HEK293 (cell line): ENCODE measurements at regions not wholly inside any gene's neighbourhood (a gene's known extent, or its start where the extent isn't known, plus 50 kb on each side); places are given as distances from the start of the nearest gene placed in this dataset.

ENCODE experiments used
- CTCF ChIA-PET: fragments of 350-600 bp; formaldehyde crosslinking; extraction: SDS; loops from one replicate; lab custom pipeline; 2021; ENCODE audit warnings: antibody characterized with exemption; lab: Yijun Ruan, JAX
- POLR2A ChIA-PET: fragments of 300-600 bp; formaldehyde crosslinking; extraction: SDS; loops from one replicate; lab custom pipeline; 2020; ENCODE audit warnings: antibody characterized with exemption, inconsistent platforms; lab: Yijun Ruan, JAX
- H3K27ac ChIP-seq: fragments of 200-500 bp; sonication (Bioruptor generic); 2 replicates; pipeline ENCODE4 v1.5.1; 2014; ENCODE audit warnings: low read depth, low read length, control low read depth, inconsistent platforms; ENCODE audit errors: extremely low read depth
- H3K36me3 ChIP-seq, 2 experiments: fragments of 200-500 bp in 1 of 2; sonication (Bioruptor generic) in 1 of 2; 1 replicate in 1 of 2; 2 replicates in 1 of 2; pipeline ENCODE4 v1.5.1; 2014 to 2017; ENCODE audit warnings: inconsistent platforms in 2 of 2, low read length in 2 of 2; ENCODE audit not compliant: control insufficient read depth in 2 of 2, insufficient read depth in 1 of 2
- H3K4me1 ChIP-seq: fragments of 200-500 bp; sonication (Bioruptor generic); 2 replicates; pipeline ENCODE4 v1.5.1; 2014; ENCODE audit warnings: mild to moderate bottlenecking, low read length, inconsistent platforms; ENCODE audit not compliant: control insufficient read depth, insufficient read depth
- H3K4me3 ChIP-seq: 2 replicates; pipeline ENCODE4 v1.5.1; 2011; ENCODE audit warnings: low read depth, mild to moderate bottlenecking, control low read depth, low read length, moderate library complexity
- H3K9me3 ChIP-seq: fragments of 200-500 bp; sonication (Bioruptor generic); 2 replicates; pipeline ENCODE4 v1.5.1; 2014; ENCODE audit warnings: low read depth, low read length, inconsistent platforms; ENCODE audit not compliant: control insufficient read depth, insufficient read depth
- EGR2 ChIP-seq: fragments of 450-650 bp; formaldehyde crosslinking; IDR thresholded peaks from 2 replicates; pipeline ENCODE4 v1.5.1; 2016; ENCODE audit warnings: low read depth, missing biosample characterization, missing genetic modification characterization
- HOXC10 ChIP-seq: sonication (generic); formaldehyde crosslinking; IDR thresholded peaks from 2 replicates; pipeline ENCODE4 v1.8.1; 2023; ENCODE audit warnings: mild to moderate bottlenecking, missing genetic modification reagents
- PATZ1 ChIP-seq: fragments of 450-650 bp; formaldehyde crosslinking; IDR thresholded peaks from 2 replicates; pipeline ENCODE4 v1.5.1; 2016; ENCODE audit warnings: missing biosample characterization, missing genetic modification characterization
- REPIN1 ChIP-seq: fragments of 450-650 bp; formaldehyde crosslinking; IDR thresholded peaks from 2 replicates; pipeline ENCODE4 v1.5.1; 2017; ENCODE audit warnings: missing biosample characterization, missing genetic modification characterization, low read depth
- TRIM28 ChIP-seq: IDR thresholded peaks from 2 replicates; pipeline ENCODE4 v1.6.1; 2011; ENCODE audit warnings: low read length, control low read depth, borderline replicate concordance
- YY2 ChIP-seq: fragments of 450-650 bp; formaldehyde crosslinking; IDR thresholded peaks from 2 replicates; pipeline ENCODE4 v1.5.1; 2016; ENCODE audit warnings: missing biosample characterization, missing genetic modification characterization
- ZFHX2 ChIP-seq: fragments of 450-650 bp; formaldehyde crosslinking; conservative IDR thresholded peaks from 2 replicates; pipeline ENCODE4 v1.5.1; 2016; ENCODE audit warnings: missing biosample characterization, missing genetic modification characterization
- ZNF132 ChIP-seq: fragments of 450-650 bp; formaldehyde crosslinking; IDR thresholded peaks from 2 replicates; pipeline ENCODE4 v1.5.1; 2017; ENCODE audit warnings: missing biosample characterization, missing genetic modification characterization, borderline replicate concordance
- ZNF146 ChIP-seq: fragments of 450-650 bp; formaldehyde crosslinking; IDR thresholded peaks from 2 replicates; pipeline ENCODE4 v1.5.1; 2016; ENCODE audit warnings: missing biosample characterization, missing genetic modification characterization
- ZNF366 ChIP-seq: fragments of 450-650 bp; formaldehyde crosslinking; conservative IDR thresholded peaks from 2 replicates; pipeline ENCODE4 v1.5.1; 2016; ENCODE audit warnings: missing biosample characterization, missing genetic modification characterization
- ZNF37A ChIP-seq: fragments of 450-650 bp; IDR thresholded peaks from 2 replicates; pipeline ENCODE4 v1.5.1; 2018; ENCODE audit warnings: missing biosample characterization, missing genetic modification characterization
- ZNF416 ChIP-seq: fragments of 450-650 bp; formaldehyde crosslinking; IDR thresholded peaks from 2 replicates; pipeline ENCODE4 v1.5.1; 2016; ENCODE audit warnings: missing biosample characterization, missing genetic modification characterization
- ZNF449 ChIP-seq: fragments of 450-650 bp; formaldehyde crosslinking; IDR thresholded peaks from 2 replicates; pipeline ENCODE4 v1.5.1; 2017; ENCODE audit warnings: missing biosample characterization, mild to moderate bottlenecking, missing genetic modification characterization, moderate library complexity
- ZNF549 ChIP-seq: fragments of 450-650 bp; IDR thresholded peaks from 2 replicates; pipeline ENCODE4 v1.5.1; 2018; ENCODE audit warnings: missing biosample characterization, missing genetic modification characterization, mild to moderate bottlenecking, inconsistent platforms, moderate library complexity
- ZNF600 ChIP-seq: fragments of 450-650 bp; formaldehyde crosslinking; IDR thresholded peaks from 2 replicates; pipeline ENCODE4 v1.5.1; 2016; ENCODE audit warnings: missing biosample characterization, missing genetic modification characterization
- ZNF776 ChIP-seq: fragments of 450-650 bp; formaldehyde crosslinking; IDR thresholded peaks from 2 replicates; pipeline ENCODE4 v1.5.0; 2017; ENCODE audit warnings: missing biosample characterization, missing genetic modification characterization, borderline replicate concordance
- ZNF843 ChIP-seq: fragments of 450-650 bp; formaldehyde crosslinking; IDR thresholded peaks from 2 replicates; pipeline ENCODE4 v1.5.1; 2016; ENCODE audit warnings: missing biosample characterization, missing genetic modification characterization
- TF ChIP-seq, protein P1 (sequence below): fragments of 450-650 bp; formaldehyde crosslinking; IDR thresholded peaks from 2 replicates; pipeline ENCODE4 v1.5.1; 2016; ENCODE audit warnings: missing biosample characterization, missing genetic modification characterization, borderline replicate concordance
- TF ChIP-seq, protein P2 (sequence below): fragments of 450-650 bp; formaldehyde crosslinking; conservative IDR thresholded peaks from 2 replicates; pipeline ENCODE4 v1.5.1; 2016; ENCODE audit warnings: low read depth, missing biosample characterization, missing genetic modification characterization

DNA sequence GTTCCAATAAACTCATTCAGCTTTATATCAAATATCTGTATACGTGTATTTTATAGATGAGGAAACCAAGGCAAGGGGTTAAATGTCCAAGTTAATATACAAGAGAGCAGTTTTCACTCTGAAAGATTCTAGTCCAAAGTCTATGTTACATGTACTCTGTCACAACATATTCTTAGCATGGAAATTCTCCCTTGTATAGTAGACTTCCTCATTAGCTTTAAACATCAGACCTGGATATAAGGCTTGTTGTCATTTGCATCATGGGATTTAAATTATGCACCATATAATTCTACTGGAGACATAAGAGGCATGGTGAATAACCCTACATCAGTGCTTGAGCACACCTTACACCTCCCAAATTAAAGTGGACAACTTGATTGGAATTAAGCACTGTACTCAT lies 681.9 kb upstream of the CCDC179 start:
- Histone ChIP-seq H3K27ac (no peak overlapping the region), H3K9me3 (no peaks in the 10 kb centered on the region), H3K36me3 (no peaks in the 10 kb centered on the region), H3K4me1 (no peaks in the 10 kb centered on the region), H3K4me3 (no peak overlapping the region)
- POLR2A ChIA-PET: no interaction called here
- CTCF ChIA-PET: interaction anchor here (1.1 kb wide), 1 partner anchor 9 kb away, joined by 3 read pairs; no protein-coding TSS in a partner anchor
- no peak for TF ChIP-seq ZNF416 (tag by site-specific recombination)
- no peak for TF ChIP-seq ZNF132 (tag by site-specific recombination)
- no peak for TF ChIP-seq YY2
- no peak for TF ChIP-seq ZNF449 (tag by site-specific recombination)
- TF ChIP-seq HOXC10 (CRISPR knock-in tag): no peak
- no peak for TF ChIP-seq ZNF366 (tag by site-specific recombination)
- TF ChIP-seq PATZ1: no peak
- no peak for TF ChIP-seq ZNF776 (tag by site-specific recombination)
- TF ChIP-seq ZFHX2 (tag by site-specific recombination): no peak
- no peak for TF ChIP-seq EGR2
- no peak for TF ChIP-seq ZNF549 (tag by site-specific recombination)
- TF ChIP-seq REPIN1 (tag by site-specific recombination): no peak
- no peak for TF ChIP-seq ZNF600

DNA sequence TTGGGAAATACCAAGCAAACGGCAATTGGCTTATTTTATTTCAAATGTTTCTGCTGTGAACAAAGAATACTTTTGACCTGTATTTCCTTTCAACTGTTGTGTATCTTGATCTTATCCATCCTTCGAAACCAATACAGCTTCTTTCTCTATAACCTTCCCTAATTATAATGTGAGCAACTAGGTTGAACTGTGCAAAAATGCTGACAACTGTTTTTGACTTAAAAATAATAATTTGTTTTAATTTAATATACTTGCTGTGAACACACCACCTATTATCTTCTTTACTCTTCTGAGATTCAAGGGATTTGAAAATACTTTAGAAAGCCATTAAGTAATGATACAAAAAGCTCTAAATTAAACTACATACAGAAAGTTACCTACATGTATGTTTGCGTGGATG lies 682.5 kb upstream of the CCDC179 start:
- POLR2A ChIA-PET: no interaction called here
- TF ChIP-seq TRIM28 (no peak), ZNF843 (tag by site-specific recombination) (no peak), ZNF37A (tag by site-specific recombination) (no peak), ZNF146 (tag by site-specific recombination) (no peak)
- TF ChIP-seq, protein P1, sequence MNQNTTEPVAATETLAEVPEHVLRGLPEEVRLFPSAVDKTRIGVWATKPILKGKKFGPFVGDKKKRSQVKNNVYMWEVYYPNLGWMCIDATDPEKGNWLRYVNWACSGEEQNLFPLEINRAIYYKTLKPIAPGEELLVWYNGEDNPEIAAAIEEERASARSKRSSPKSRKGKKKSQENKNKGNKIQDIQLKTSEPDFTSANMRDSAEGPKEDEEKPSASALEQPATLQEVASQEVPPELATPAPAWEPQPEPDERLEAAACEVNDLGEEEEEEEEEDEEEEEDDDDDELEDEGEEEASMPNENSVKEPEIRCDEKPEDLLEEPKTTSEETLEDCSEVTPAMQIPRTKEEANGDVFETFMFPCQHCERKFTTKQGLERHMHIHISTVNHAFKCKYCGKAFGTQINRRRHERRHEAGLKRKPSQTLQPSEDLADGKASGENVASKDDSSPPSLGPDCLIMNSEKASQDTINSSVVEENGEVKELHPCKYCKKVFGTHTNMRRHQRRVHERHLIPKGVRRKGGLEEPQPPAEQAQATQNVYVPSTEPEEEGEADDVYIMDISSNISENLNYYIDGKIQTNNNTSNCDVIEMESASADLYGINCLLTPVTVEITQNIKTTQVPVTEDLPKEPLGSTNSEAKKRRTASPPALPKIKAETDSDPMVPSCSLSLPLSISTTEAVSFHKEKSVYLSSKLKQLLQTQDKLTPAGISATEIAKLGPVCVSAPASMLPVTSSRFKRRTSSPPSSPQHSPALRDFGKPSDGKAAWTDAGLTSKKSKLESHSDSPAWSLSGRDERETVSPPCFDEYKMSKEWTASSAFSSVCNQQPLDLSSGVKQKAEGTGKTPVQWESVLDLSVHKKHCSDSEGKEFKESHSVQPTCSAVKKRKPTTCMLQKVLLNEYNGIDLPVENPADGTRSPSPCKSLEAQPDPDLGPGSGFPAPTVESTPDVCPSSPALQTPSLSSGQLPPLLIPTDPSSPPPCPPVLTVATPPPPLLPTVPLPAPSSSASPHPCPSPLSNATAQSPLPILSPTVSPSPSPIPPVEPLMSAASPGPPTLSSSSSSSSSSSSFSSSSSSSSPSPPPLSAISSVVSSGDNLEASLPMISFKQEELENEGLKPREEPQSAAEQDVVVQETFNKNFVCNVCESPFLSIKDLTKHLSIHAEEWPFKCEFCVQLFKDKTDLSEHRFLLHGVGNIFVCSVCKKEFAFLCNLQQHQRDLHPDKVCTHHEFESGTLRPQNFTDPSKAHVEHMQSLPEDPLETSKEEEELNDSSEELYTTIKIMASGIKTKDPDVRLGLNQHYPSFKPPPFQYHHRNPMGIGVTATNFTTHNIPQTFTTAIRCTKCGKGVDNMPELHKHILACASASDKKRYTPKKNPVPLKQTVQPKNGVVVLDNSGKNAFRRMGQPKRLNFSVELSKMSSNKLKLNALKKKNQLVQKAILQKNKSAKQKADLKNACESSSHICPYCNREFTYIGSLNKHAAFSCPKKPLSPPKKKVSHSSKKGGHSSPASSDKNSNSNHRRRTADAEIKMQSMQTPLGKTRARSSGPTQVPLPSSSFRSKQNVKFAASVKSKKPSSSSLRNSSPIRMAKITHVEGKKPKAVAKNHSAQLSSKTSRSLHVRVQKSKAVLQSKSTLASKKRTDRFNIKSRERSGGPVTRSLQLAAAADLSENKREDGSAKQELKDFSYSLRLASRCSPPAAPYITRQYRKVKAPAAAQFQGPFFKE (tag by site-specific recombination): no peak
- TF ChIP-seq, protein P2, sequence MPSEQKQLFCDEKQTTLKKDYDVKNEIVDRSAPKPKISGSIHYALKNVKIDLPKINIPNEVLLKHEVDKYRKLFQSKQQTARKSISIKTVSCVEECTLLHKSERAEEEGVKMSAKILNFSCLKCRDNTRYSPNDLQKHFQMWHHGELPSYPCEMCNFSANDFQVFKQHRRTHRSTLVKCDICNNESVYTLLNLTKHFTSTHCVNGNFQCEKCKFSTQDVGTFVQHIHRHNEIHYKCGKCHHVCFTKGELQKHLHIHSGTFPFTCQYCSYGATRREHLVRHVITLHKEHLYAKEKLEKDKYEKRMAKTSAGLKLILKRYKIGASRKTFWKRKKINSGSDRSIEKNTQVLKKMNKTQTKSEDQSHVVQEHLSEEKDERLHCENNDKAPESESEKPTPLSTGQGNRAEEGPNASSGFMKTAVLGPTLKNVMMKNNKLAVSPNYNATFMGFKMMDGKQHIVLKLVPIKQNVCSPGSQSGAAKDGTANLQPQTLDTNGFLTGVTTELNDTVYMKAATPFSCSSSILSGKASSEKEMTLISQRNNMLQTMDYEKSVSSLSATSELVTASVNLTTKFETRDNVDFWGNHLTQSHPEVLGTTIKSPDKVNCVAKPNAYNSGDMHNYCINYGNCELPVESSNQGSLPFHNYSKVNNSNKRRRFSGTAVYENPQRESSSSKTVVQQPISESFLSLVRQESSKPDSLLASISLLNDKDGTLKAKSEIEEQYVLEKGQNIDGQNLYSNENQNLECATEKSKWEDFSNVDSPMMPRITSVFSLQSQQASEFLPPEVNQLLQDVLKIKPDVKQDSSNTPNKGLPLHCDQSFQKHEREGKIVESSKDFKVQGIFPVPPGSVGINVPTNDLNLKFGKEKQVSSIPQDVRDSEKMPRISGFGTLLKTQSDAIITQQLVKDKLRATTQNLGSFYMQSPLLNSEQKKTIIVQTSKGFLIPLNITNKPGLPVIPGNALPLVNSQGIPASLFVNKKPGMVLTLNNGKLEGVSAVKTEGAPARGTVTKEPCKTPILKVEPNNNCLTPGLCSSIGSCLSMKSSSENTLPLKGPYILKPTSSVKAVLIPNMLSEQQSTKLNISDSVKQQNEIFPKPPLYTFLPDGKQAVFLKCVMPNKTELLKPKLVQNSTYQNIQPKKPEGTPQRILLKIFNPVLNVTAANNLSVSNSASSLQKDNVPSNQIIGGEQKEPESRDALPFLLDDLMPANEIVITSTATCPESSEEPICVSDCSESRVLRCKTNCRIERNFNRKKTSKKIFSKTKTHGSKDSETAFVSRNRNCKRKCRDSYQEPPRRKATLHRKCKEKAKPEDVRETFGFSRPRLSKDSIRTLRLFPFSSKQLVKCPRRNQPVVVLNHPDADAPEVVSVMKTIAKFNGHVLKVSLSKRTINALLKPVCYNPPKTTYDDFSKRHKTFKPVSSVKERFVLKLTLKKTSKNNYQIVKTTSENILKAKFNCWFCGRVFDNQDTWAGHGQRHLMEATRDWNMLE (tag by site-specific recombination): no peak
- H3K36me3 ChIP-seq: no peaks in the 10 kb centered on the region
- no peaks in the 10 kb centered on the region for H3K4me1 ChIP-seq
- no peak overlapping the region for H3K27ac ChIP-seq
- CTCF ChIA-PET: interaction anchor here (1.1 kb wide), 1 partner anchor 10 kb away, joined by 3 read pairs; no protein-coding TSS in a partner anchor
- H3K9me3 ChIP-seq: no peaks in the 10 kb centered on the region
- H3K4me3 ChIP-seq: no peak overlapping the region
